Fibroblast of lung (primary cell): ENCODE measurements at regions not wholly inside any gene's neighbourhood (a gene's known extent, or its start where the extent isn't known, plus 50 kb on each side); places are given as distances from the start of the nearest gene placed in this dataset.
"Not testable (repeated sequence)": the region's sequence is repeated elsewhere in the genome, so short reads cannot be mapped to it uniquely, and the experiment has no call there.

Experiments
- DNase-seq, 2 donors: peaks; one replicate each; pipeline versions ENCODE4 v3.0.0 to v3.0.0-alpha.2; 2010; ENCODE audit warnings: low read depth in 2 of 2
- H2AFZ ChIP-seq: 2 replicates; pipeline ENCODE4 v1.5.1; 2012; ENCODE audit warnings: low read length, control low read depth, inconsistent platforms
- H3K27ac ChIP-seq: 2 replicates; pipeline ENCODE4 v1.5.1; 2011; ENCODE audit warnings: low read length, control low read depth; ENCODE audit not compliant: insufficient read depth
- H3K27me3 ChIP-seq: 2 replicates; pipeline ENCODE4 v1.5.1; 2011; ENCODE audit warnings: mild to moderate bottlenecking, low read length; ENCODE audit not compliant: control insufficient read depth, insufficient read depth
- H3K36me3 ChIP-seq: 2 replicates; pipeline ENCODE4 v1.5.1; 2011; ENCODE audit warnings: low read length; ENCODE audit not compliant: control insufficient read depth, insufficient read depth
- H3K4me1 ChIP-seq: 2 replicates; pipeline ENCODE4 v1.5.1; 2011; ENCODE audit warnings: low read length; ENCODE audit not compliant: control insufficient read depth, insufficient read depth; ENCODE audit errors: extremely low read depth
- H3K4me2 ChIP-seq: 2 replicates; pipeline ENCODE4 v1.5.1; 2011; ENCODE audit warnings: low read length, control low read depth; ENCODE audit not compliant: insufficient read depth; ENCODE audit errors: extremely low read depth
- H3K4me3 ChIP-seq, 4 experiments: fragments of 200-600 bp in 1 of 4; sonication (generic) in 1 of 4; replicated peaks in 1 of 4; 2 replicates each; pipeline ENCODE4 v1.5.1; 2011 to 2016; ENCODE audit warnings: low read length in 4 of 4, low read depth in 3 of 4, mild to moderate bottlenecking in 3 of 4, control low read depth in 2 of 4, inconsistent platforms in 1 of 4, mixed read lengths in 1 of 4; ENCODE audit not compliant: insufficient read depth in 1 of 4; ENCODE audit errors: control extremely low read depth in 1 of 4
- H3K79me2 ChIP-seq: 2 replicates; pipeline ENCODE4 v1.5.1; 2012; ENCODE audit warnings: mild to moderate bottlenecking, low read length, inconsistent platforms; ENCODE audit not compliant: control insufficient read depth, insufficient read depth
- H3K9ac ChIP-seq: 2 replicates; pipeline ENCODE4 v1.5.1; 2011; ENCODE audit warnings: mild to moderate bottlenecking, low read length, control low read depth; ENCODE audit not compliant: insufficient read depth
- H3K9me3 ChIP-seq: 2 replicates; pipeline ENCODE4 v1.5.1; 2012; ENCODE audit warnings: low read depth, low read length; ENCODE audit not compliant: control insufficient read depth, insufficient read depth
- H4K20me1 ChIP-seq: 2 replicates; pipeline ENCODE4 v1.5.1; 2011; ENCODE audit warnings: low read length; ENCODE audit not compliant: control insufficient read depth, insufficient read depth; ENCODE audit errors: extremely low read depth
- CTCF ChIP-seq, 2 donors: IDR thresholded peaks in 1 of 2; conservative IDR thresholded peaks in 1 of 2; 1 replicate in 1 of 2; 2 replicates in 1 of 2; pipeline ENCODE4 v1.5.1; 2011 to 2012; ENCODE audit warnings: low read length in 2 of 2, control low read depth in 1 of 2, inconsistent platforms in 1 of 2, low read depth in 1 of 2, mild to moderate bottlenecking in 1 of 2
- EZH2 ChIP-seq: IDR thresholded peaks from 2 replicates; pipeline ENCODE4 v1.5.1; 2012; ENCODE audit warnings: low read length, control low read depth, mild to moderate bottlenecking; ENCODE audit errors: missing control alignments

GRCh38 chr11:109519253-109519652 is 97.3 kb downstream of the C11orf87 start:
- Histone ChIP-seq H3K4me1 (no peaks in the 10 kb centered on the region), H3K27ac (no peak overlapping the region), H3K4me3 (no peak overlapping the region), H3K79me2 (no peaks in the 10 kb centered on the region), H2AFZ (no peak overlapping the region), H4K20me1 (no peaks in the 10 kb centered on the region), H3K36me3 (no peaks in the 10 kb centered on the region), H3K9ac (no peak overlapping the region), H3K9me3 (no peaks in the 10 kb centered on the region), H3K27me3 (no peaks in the 10 kb centered on the region), H3K4me2 (no peak overlapping the region)
- TF ChIP-seq CTCF (conservative IDR thresholded peaks at IDR 0.05 in 1 of 2, IDR thresholded peaks at IDR 0.05 in 1 of 2; ENCODE audit: low read depth in 1 of 2, low read length in 2 of 2) (no peak), EZH2 (no peak)
- DNase-seq, result no peak

GRCh38 chr11:109521571-109522086 is 99.6 kb downstream of the C11orf87 start:
- no peak overlapping the region for H3K9ac ChIP-seq
- H3K9me3 ChIP-seq, result no peaks in the 10 kb centered on the region
- no peak overlapping the region for H3K4me2 ChIP-seq
- no peaks in the 10 kb centered on the region for H3K36me3 ChIP-seq
- no peaks in the 10 kb centered on the region for H3K27me3 ChIP-seq
- DNase-seq, result no peak
- H3K4me3 ChIP-seq, result no peak overlapping the region
- no peak overlapping the region for H3K27ac ChIP-seq
- TF ChIP-seq CTCF (conservative IDR thresholded peaks at IDR 0.05 in 1 of 2, IDR thresholded peaks at IDR 0.05 in 1 of 2; ENCODE audit: low read depth in 1 of 2, low read length in 2 of 2) (no peak), EZH2 (no peak)
- H3K79me2 ChIP-seq, result no peaks in the 10 kb centered on the region
- no peak overlapping the region for H2AFZ ChIP-seq
- H3K4me1 ChIP-seq, result no peaks in the 10 kb centered on the region
- no peaks in the 10 kb centered on the region for H4K20me1 ChIP-seq

GRCh38 chr11:109522116-109522755 is 100.2 kb downstream of the C11orf87 start:
- no peaks in the 10 kb centered on the region for H3K79me2 ChIP-seq
- no peak for DNase-seq
- H2AFZ ChIP-seq, result no peak overlapping the region
- no peak overlapping the region for H3K9ac ChIP-seq
- no peak overlapping the region for H3K27ac ChIP-seq
- H3K4me1 ChIP-seq, result no peaks in the 10 kb centered on the region
- no peak overlapping the region for H3K4me3 ChIP-seq
- no peak overlapping the region for H3K4me2 ChIP-seq
- H4K20me1 ChIP-seq, result no peaks in the 10 kb centered on the region
- no peaks in the 10 kb centered on the region for H3K9me3 ChIP-seq
- no peaks in the 10 kb centered on the region for H3K36me3 ChIP-seq
- H3K27me3 ChIP-seq, result no peaks in the 10 kb centered on the region
- TF ChIP-seq EZH2 (no peak), CTCF (conservative IDR thresholded peaks at IDR 0.05 in 1 of 2, IDR thresholded peaks at IDR 0.05 in 1 of 2; ENCODE audit: low read depth in 1 of 2, low read length in 2 of 2) (no peak)

- not testable (repeated sequence) for H4K20me1 ChIP-seq, H3K27ac ChIP-seq, H3K9ac ChIP-seq, H3K36me3 ChIP-seq, H3K4me2 ChIP-seq, H2AFZ ChIP-seq, H3K4me1 ChIP-seq, DNase-seq, H3K9me3 ChIP-seq, H3K79me2 ChIP-seq, H3K4me3 ChIP-seq, H3K27me3 ChIP-seq
These were observed 103.6 kb downstream of the C11orf87 start for GRCh38 chr11:109525636-109526035.
